ENCODE measurements at regions not wholly inside any gene's neighbourhood (a gene's known extent, or its start where the extent isn't known, plus 50 kb on each side); places are given as distances from the start of the nearest gene placed in this dataset.

GRCh38 chr12:11998944-11999315 lies 71.8 kb upstream of the BCL2L14 start:
- TF ChIP-seq GATA3 (IDR thresholded peaks at IDR 0.05; ENCODE audit: low read depth, low read length) (no peak), GATA2 (IDR thresholded peaks at IDR 0.05; ENCODE audit: low read depth, low read length) (no peak)

GRCh38 chr12:12003609-12004008 lies 67.1 kb upstream of the BCL2L14 start:
- TF ChIP-seq GATA2 (IDR thresholded peaks at IDR 0.05; ENCODE audit: low read depth, low read length), result peak; percentile 62; the same call in 1 of the 2 replicates
- TF ChIP-seq GATA3 (IDR thresholded peaks at IDR 0.05; ENCODE audit: low read depth, low read length), result peak; percentile 45; the same call in 1 of the 2 replicates

GRCh38 chr12:12004524-12004923 lies 66.2 kb upstream of the BCL2L14 start:
- no peak for TF ChIP-seq GATA3 (IDR thresholded peaks at IDR 0.05; ENCODE audit: low read depth, low read length)

GRCh38 chr12:12007001-12007712 lies 63.6 kb upstream of the BCL2L14 start:
- no peak for TF ChIP-seq GATA2 (IDR thresholded peaks at IDR 0.05; ENCODE audit: low read depth, low read length)
- no peak for TF ChIP-seq GATA3 (IDR thresholded peaks at IDR 0.05; ENCODE audit: low read depth, low read length)

DNA sequence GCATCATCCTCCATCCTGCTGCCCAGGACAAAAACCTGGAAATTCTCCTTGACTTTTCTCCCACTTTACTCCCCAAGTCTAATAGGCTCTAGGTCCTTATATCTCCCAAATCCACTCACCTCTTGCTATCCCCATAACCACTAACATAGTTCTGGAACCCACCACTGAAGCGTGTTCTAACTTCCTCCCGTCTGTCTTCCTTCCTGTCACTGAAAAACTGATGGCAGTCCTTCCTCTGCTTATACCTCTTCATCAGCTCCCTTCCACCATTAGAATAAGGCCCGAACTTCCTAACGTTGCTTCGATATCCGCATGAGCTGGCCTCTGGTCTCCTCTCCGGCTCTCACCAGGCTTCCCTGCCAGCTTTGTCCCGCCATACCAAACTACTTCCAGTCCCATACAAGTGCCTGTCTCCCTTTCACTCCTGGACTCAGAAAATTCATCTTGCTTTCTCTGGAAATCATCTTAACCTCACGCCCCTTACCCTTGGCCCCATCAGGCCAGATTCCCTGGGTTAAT lies 63.0 kb upstream of the BCL2L14 start:
- no peak for TF ChIP-seq GATA2 (IDR thresholded peaks at IDR 0.05; ENCODE audit: low read depth, low read length)

DNA sequence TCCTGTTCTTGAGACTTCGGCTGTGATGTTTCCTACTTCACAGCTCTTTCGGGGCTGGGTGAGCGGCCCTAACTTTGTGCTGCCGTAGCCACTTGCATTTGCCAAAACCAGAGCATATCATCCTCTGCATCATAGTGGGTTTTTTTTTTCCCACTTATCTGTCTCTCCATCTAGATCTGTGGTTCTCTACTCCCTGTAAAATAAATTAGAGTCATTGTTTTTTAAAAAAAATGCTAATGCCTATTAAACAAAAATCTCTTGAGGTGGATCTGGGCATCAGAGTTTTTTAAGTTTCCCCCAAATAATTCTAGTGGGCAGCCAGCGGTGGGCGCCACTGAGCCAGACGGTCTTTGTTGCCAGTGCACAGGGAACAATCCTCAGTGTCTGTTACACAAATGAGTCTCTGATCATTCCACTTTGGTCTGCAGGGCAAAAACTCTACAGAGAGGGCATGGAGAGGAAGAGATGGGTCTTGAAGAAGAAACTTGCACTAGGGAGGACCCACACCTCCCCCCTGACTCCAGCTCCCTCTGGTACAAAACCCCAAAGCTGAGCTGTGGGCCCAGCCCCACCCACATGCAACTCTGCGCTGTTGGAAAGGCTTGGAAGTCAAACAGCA lies 62.4 kb upstream of the BCL2L14 start:
- no peak for TF ChIP-seq GATA3 (IDR thresholded peaks at IDR 0.05; ENCODE audit: low read depth, low read length)
- no peak for TF ChIP-seq GATA2 (IDR thresholded peaks at IDR 0.05; ENCODE audit: low read depth, low read length)

GRCh38 chr12:12008931-12009611 lies 61.7 kb upstream of the BCL2L14 start:
- TF ChIP-seq GATA3 (IDR thresholded peaks at IDR 0.05; ENCODE audit: low read depth, low read length) (no peak), GATA2 (IDR thresholded peaks at IDR 0.05; ENCODE audit: low read depth, low read length) (no peak)

DNA sequence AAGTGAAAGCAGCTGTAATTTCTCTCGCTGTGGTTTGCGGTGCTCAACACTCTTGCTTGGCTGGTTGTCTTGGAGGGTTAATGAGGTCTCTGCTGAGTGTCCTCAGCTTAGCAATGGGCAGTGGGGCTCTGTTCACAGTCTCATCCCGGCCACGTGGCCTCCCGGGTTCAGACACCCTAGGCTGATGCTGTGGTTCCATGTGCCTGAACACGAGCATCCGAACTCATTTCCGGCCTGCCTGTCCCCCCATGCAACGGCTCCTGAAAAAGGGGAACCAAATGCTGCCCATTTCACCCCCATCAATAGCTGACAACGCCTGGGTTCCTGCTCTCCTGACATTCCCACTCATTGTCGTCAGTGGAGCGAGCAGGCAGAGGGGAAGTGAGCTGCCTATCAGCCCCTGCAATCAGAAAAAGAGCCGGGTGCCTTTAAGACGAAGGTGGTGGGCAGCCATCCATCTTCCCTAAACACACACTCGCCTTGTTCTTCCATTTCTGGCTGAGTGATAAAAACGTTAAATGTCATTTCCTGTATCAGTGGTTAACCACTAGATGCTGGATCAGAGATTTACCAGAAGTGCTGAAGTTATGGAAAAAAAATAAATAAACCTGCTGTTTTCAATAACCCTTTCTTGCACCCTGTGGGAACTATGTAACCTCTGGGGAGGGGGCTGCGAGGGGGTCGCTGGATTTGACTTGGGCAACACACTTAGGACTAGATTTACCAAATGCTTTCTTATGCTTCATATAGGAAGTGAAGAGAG lies 60.3 kb upstream of the BCL2L14 start:
- TF ChIP-seq GATA3 (IDR thresholded peaks at IDR 0.05; ENCODE audit: low read depth, low read length) (no peak), GATA2 (IDR thresholded peaks at IDR 0.05; ENCODE audit: low read depth, low read length) (peak; percentile 40; the same call in 1 of the 2 replicates)

DNA sequence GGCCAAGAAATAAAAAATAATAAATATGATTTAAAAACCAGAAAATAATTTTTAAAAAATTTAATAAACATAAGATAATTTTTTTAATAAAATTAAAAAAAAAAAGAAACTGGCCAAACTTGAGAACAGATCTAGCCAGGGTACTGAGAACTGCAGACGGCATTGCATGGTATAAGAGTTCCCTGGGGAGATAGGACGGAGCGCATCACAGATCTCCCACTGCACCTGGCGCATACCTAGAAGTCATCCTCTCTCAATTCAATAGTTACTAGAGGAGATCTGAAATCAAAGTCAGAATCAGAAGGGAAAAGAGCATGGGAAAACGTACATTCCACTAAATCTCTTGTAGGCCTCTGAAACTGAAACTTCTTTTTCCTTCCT lies 58.9 kb upstream of the BCL2L14 start:
- no peak for TF ChIP-seq GATA2 (IDR thresholded peaks at IDR 0.05; ENCODE audit: low read depth, low read length)
- TF ChIP-seq GATA3 (IDR thresholded peaks at IDR 0.05; ENCODE audit: low read depth, low read length), result no peak

DNA sequence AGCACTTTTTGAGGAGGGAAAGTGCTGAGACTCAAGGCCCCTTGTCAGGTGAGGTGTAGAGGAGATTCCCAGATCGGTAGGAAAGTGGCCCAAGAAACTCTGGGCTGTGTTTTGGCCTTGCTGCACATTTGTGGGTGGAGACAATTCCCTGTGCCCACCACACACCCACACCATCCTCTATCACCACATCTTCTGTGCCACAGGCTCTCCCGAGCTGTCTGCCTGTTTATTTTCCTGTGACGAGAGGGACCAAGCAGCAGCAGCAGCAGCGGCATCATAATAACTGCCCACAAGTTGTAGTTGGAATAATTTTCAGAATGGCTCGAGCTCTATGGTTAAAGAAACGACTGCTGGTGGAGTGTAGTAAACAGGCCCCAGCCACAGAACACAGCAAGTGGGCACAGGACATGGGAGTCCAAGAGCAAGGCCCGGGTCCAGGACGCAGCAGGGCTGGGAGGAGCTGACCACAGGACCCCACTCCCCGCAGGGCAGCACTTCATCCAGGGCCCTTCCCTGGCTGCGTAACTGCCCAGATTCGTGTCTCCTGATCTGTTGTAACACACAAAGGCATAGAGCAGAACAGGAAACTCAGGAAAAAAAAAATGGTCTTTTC lies 55.6 kb upstream of the BCL2L14 start:
- TF ChIP-seq GATA2 (IDR thresholded peaks at IDR 0.05; ENCODE audit: low read depth, low read length), result peak; percentile 91
- TF ChIP-seq GATA3 (IDR thresholded peaks at IDR 0.05; ENCODE audit: low read depth, low read length), result peak; percentile 59

DNA sequence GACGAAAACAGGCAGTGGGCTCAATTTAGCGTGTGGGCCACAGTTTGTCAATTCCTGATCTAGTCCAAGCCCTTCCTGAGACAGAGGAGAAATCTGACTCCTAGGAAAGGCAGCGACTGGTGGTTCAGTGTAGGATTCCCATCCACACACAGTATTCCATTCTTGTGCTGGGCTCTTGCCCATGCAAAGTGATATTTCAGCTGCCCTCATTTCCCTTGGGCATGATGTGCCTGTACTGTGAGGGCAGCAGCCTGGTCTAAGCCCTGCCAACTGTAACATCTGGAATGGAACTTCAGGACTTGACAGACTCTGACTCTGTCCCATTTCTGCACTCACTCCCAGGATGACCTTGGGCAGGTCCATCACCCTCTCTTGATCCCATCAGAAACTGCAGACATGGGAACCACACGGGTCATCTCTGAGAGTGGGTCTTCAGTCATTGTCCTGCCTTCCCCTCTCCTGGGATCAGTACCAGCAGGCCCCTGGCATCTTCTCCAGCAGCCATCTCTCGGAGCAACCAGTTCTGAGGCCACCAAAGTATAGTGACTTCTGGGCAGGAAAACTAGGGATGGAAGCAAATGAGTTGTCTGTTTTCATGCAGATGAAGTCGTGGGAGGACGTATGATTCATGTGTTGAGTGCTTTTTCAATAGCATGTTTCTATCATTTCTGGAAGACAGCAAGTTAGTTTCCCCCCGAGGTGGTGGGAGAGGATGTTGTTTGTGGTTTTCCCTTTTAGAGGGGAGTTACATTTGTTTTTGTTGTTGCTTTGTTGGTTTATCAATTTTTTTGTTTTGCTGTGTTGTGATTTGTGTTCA lies 54.2 kb upstream of the BCL2L14 start:
- TF ChIP-seq GATA3 (IDR thresholded peaks at IDR 0.05; ENCODE audit: low read depth, low read length) (no peak), GATA2 (IDR thresholded peaks at IDR 0.05; ENCODE audit: low read depth, low read length) (no peak)

DNA sequence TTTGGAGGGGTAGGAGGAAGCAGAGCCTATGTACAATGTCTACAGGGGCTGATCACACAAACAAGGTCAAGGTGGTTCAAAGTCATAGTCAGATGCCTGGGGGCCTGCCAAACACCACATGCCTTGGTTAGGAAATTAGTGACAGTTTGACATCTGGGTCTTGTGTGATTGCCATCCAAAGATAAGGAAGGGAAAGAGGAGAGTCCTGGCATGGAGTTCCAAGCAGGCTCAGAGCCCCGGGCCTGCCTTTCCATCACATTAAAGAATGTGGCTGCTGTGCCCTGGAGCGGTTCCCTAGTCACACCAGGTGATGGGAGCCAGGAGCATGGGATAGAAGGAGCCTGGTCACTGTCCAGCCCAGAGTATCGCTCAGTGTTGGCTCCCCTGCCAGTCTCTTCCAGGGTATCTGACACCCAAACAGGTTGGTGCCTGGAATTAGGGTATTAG lies 53.6 kb upstream of the BCL2L14 start:
- TF ChIP-seq GATA2 (IDR thresholded peaks at IDR 0.05; ENCODE audit: low read depth, low read length) (peak; percentile 98), GATA3 (IDR thresholded peaks at IDR 0.05; ENCODE audit: low read depth, low read length) (peak; percentile 85)

GRCh38 chr12:12017798-12018197 lies 52.9 kb upstream of the BCL2L14 start:
- TF ChIP-seq GATA3 (IDR thresholded peaks at IDR 0.05; ENCODE audit: low read depth, low read length) (no peak), GATA2 (IDR thresholded peaks at IDR 0.05; ENCODE audit: low read depth, low read length) (no peak)

Data from SH-SY5Y (cell line).